Peyer's patch (tissue), 4 donors: ENCODE measurements at regions not wholly inside any gene's neighbourhood (a gene's known extent, or its start where the extent isn't known, plus 50 kb on each side); places are given as distances from the start of the nearest gene placed in this dataset.

Source experiments
- DNase-seq, 3 donors: peaks; one replicate each; pipeline ENCODE4 v3.0.0-alpha.2; 2017 to 2019
- H3K27ac ChIP-seq, 4 donors: fragments of 200-600 bp; sonication (generic); one replicate each; pipeline ENCODE4 v1.5.1; 2016 to 2019
- H3K27me3 ChIP-seq, 2 donors: fragments of 200-600 bp; sonication (generic); one replicate each; pipeline ENCODE4 v1.5.1; 2019
- H3K36me3 ChIP-seq, 3 donors: fragments of 200-600 bp; sonication (generic); one replicate each; pipeline ENCODE4 v1.5.1; 2016 to 2019
- H3K4me1 ChIP-seq, 4 donors: fragments of 200-600 bp; sonication (generic); one replicate each; pipeline ENCODE4 v1.5.1; 2016 to 2019
- H3K4me3 ChIP-seq, 4 donors: fragments of 200-600 bp; sonication (generic); 1 replicate in 3 of 4; 2 replicates in 1 of 4; pipeline ENCODE4 v1.5.1; 2016 to 2019; ENCODE audit warnings: mild to moderate bottlenecking in 1 of 4
- H3K9me3 ChIP-seq, 4 donors: fragments of 200-600 bp; sonication (generic); one replicate each; pipeline ENCODE4 v1.5.1; 2016 to 2019; ENCODE audit warnings: mild to moderate bottlenecking in 1 of 4
- POLR2A ChIP-seq, 2 donors: fragments of 450-650 bp; IDR thresholded peaks; one replicate each; pipeline ENCODE4 v1.5.1; 2017; ENCODE audit warnings: antibody characterized with exemption in 2 of 2, mild to moderate bottlenecking in 2 of 2, moderate library complexity in 2 of 2
- TF ChIP-seq, protein P1 (sequence below), 6 experiments: fragments of 450-650 bp in 4 of 6; fragments of 200-600 bp in 2 of 6; sonication (generic) in 1 of 6; IDR thresholded peaks; one replicate each; pipeline ENCODE4 v1.5.1; 2017 to 2019; ENCODE audit warnings: antibody characterized with exemption in 6 of 6, mild to moderate bottlenecking in 3 of 6, moderate library complexity in 1 of 6

DNA sequence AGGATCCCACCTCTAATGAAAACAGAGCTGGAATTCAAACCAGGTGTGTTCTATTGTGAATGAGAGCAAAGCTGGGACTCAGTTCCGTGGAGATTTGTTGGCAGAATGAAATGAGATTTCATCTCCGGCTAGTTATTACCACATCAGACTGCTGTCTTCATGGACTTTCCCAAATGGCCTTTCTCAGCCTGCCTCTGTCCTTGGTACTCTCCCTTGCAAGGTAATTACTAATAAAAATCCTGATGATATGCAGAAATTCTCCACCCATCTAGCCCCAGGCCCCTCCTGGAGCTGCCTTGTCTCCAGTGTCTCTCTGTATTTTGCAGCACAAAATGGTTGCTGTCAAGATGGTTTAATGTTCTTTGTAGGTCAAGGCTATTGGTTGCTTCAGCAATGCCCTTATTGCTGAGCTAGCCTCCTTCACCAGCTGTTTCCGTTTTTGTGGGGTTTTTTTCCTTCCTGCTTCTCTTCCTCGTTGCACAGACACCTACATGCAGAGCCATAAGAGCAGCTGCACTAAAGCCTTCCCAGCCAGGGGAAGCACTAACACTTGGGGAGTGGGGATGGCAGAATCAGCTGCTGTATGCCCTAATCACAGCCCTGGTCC is 185.0 kb upstream of the GHITM start:
- TF ChIP-seq POLR2A (IDR thresholded peaks at IDR 0.05): no peak
- TF ChIP-seq, protein P1, sequence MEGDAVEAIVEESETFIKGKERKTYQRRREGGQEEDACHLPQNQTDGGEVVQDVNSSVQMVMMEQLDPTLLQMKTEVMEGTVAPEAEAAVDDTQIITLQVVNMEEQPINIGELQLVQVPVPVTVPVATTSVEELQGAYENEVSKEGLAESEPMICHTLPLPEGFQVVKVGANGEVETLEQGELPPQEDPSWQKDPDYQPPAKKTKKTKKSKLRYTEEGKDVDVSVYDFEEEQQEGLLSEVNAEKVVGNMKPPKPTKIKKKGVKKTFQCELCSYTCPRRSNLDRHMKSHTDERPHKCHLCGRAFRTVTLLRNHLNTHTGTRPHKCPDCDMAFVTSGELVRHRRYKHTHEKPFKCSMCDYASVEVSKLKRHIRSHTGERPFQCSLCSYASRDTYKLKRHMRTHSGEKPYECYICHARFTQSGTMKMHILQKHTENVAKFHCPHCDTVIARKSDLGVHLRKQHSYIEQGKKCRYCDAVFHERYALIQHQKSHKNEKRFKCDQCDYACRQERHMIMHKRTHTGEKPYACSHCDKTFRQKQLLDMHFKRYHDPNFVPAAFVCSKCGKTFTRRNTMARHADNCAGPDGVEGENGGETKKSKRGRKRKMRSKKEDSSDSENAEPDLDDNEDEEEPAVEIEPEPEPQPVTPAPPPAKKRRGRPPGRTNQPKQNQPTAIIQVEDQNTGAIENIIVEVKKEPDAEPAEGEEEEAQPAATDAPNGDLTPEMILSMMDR (IDR thresholded peaks at IDR 0.05): no peak
- Histone ChIP-seq H3K27me3 (no peaks in the 10 kb centered on the region), H3K36me3 (no peaks in the 10 kb centered on the region), H3K9me3 (no peaks in the 10 kb centered on the region), H3K27ac (no peak overlapping the region), H3K4me1 (peaks cover 0 to 15% (median 0%) of the 10 kb centered on the region in 4 donors), H3K4me3 (no peak overlapping the region)
- no peak for DNase-seq

DNA sequence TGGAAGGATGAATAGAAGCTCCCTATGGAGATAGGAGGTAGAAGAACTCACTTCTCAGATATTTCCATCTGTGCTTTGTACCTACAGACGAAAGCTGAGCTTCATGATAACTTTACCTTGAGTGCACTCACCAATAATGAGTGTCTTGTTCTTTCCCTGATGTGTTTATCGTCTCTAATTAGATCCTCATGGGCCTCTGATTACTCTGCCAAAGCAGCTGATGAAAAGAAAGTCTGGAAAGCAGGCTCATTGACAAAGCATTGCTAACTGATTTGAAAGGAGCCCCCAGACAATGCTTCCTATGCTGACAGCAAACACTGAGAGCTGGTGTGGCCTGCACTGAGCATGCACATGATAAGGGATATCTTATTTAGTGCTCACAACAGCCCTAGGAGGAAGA is 183.9 kb upstream of the GHITM start:
- TF ChIP-seq, protein P1 (IDR thresholded peaks at IDR 0.05): no peak
- no peak for TF ChIP-seq POLR2A (IDR thresholded peaks at IDR 0.05)
- Histone ChIP-seq H3K27me3 (no peaks in the 10 kb centered on the region), H3K9me3 (no peaks in the 10 kb centered on the region), H3K4me3 (no peak overlapping the region), H3K4me1 (peaks cover 0 to 15% (median 0%) of the 10 kb centered on the region in 4 donors), H3K27ac (no peak overlapping the region), H3K36me3 (no peaks in the 10 kb centered on the region)
- DNase-seq: no peak

DNA sequence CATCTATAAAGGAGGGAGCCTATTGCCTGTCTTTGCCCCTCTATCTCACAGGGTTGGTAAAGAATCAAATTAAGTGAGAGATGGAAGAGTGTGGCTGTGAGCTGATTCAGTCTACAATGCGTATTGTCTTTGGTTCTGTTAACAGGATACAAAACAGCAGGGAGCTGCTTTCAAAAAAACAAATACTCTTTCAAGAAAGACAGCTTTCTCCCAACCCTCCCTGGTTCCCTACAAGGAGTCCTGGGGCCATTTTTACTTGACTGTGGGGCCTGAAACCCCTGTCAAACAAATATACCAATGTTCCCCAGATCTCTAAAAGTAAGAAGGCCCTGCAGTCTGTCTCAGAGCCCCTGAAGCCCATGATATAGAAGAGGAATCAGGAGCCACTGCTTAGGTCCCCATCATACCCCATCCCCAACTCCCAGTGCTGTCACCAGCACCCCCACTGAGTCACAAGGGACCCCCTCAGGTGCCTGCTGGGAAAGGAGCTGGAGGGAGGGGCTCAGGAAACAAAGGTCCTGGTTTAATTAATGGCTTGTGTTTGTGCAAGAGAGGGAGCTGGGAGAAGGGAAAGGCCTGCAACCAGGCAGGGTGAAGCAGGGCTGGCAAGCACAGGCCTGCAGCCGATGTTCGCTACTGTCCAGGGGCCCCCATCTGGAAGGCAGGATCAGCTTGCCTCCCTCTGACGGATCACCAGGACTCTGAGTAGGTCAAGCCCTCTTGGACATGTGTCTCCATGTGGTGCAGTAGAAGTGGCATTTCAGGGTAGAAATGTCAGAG is 182.0 kb upstream of the GHITM start:
- H3K4me3 ChIP-seq: no peak overlapping the region
- no peaks in the 10 kb centered on the region for H3K36me3 ChIP-seq
- H3K4me1 ChIP-seq: peaks cover 0 to 15% (median 0%) of the 10 kb centered on the region in 4 donors
- TF ChIP-seq POLR2A (IDR thresholded peaks at IDR 0.05): no peak
- TF ChIP-seq, protein P1 (IDR thresholded peaks at IDR 0.05): no peak
- no peaks in the 10 kb centered on the region for H3K9me3 ChIP-seq
- no peaks in the 10 kb centered on the region for H3K27me3 ChIP-seq
- DNase-seq: no peak
- H3K27ac ChIP-seq: no peak overlapping the region

DNA sequence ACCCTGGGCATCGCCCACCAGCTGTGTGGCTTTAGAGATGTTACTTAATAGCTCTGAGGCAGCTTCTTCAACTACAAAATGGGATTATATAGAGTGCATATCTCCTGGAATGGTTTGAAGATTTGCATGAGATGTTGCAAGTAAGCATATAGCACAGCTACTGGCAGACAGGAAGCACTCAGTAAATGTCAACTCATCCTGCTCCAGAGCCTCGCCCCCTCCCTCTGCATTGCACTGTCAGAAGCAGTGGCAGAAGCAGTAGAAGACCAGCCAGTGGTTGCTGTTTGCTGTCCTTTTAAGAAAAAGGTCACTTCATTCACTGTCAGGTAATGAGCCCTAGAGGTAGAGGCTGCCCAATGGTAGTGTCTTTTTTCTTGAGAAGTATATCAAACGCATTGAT is 180.0 kb upstream of the GHITM start:
- H3K4me3 ChIP-seq: no peak overlapping the region
- H3K4me1 ChIP-seq: no peaks in the 10 kb centered on the region
- no peaks in the 10 kb centered on the region for H3K27me3 ChIP-seq
- H3K9me3 ChIP-seq: no peaks in the 10 kb centered on the region
- TF ChIP-seq, protein P1 (IDR thresholded peaks at IDR 0.05): no peak
- TF ChIP-seq POLR2A (IDR thresholded peaks at IDR 0.05): no peak
- H3K36me3 ChIP-seq: no peaks in the 10 kb centered on the region
- no peak for DNase-seq
- no peak overlapping the region for H3K27ac ChIP-seq

DNA sequence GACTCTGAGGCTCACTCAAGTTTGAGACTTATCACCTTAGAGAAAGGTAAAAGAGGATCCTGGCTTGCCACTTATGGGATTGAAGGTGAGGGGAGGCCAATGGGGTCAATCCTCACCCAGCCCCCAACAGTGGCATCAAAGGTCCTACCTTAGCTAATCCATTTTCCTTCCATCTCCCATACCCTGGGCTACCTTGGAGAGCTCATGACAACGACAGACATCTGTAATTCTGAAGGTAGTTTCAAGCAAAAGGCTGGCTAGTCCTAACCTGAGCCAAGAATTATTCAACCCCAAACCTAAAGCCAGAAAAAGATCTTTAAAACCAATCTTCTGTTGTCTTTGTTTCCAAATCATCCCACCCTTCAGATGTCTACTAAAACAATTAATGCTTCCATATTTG is 179.2 kb upstream of the GHITM start:
- H3K27ac ChIP-seq: no peak overlapping the region
- no peaks in the 10 kb centered on the region for H3K4me1 ChIP-seq
- no peak for DNase-seq
- no peaks in the 10 kb centered on the region for H3K27me3 ChIP-seq
- no peaks in the 10 kb centered on the region for H3K36me3 ChIP-seq
- no peak overlapping the region for H3K4me3 ChIP-seq
- TF ChIP-seq, protein P1 (IDR thresholded peaks at IDR 0.05): no peak
- no peaks in the 10 kb centered on the region for H3K9me3 ChIP-seq
